HG02588 (cell line): ENCODE measurements at regions not wholly inside any gene's neighbourhood (a gene's known extent, or its start where the extent isn't known, plus 50 kb on each side); places are given as distances from the start of the nearest gene placed in this dataset.

Source experiments
- ATAC-seq: cut with Tn5 transposase; IDR thresholded peaks from one replicate; pipeline ENCODE4 v1.9.1; 2021; ENCODE audit warnings: mild to moderate bottlenecking, moderate library complexity; ENCODE audit not compliant: unreplicated experiment

GRCh38 chr1:168958562-168959289 is 147.8 kb upstream of the ATP1B1 start:
- ATAC-seq, result no peak

GRCh38 chr1:168959382-168959781 is 147.1 kb upstream of the ATP1B1 start:
- ATAC-seq, result no peak

GRCh38 chr1:168960114-168960513 is 146.4 kb upstream of the ATP1B1 start:
- ATAC-seq, result no peak

GRCh38 chr1:168960595-168960994 is 145.9 kb upstream of the ATP1B1 start:
- ATAC-seq, result no peak

GRCh38 chr1:168963601-168964000 is 142.9 kb upstream of the ATP1B1 start:
- ATAC-seq, result no peak

- no peak for ATAC-seq
Measured at GRCh38 chr1:168964478-168964877, 142.0 kb upstream of the ATP1B1 start.

GRCh38 chr1:168966217-168966616 is 140.3 kb upstream of the ATP1B1 start:
- no peak for ATAC-seq

GRCh38 chr1:168966636-168967035 is 139.9 kb upstream of the ATP1B1 start:
- no peak for ATAC-seq

- ATAC-seq, result no peak
Measured at GRCh38 chr1:168970926-168971659, 135.4 kb upstream of the ATP1B1 start.

GRCh38 chr1:168972225-168972624 is 134.3 kb upstream of the ATP1B1 start:
- no peak for ATAC-seq

- ATAC-seq, result no peak
Measured at GRCh38 chr1:168972887-168973286, 133.6 kb upstream of the ATP1B1 start.

- no peak for ATAC-seq
Measured at GRCh38 chr1:168974117-168974516, 132.4 kb upstream of the ATP1B1 start.

- no peak for ATAC-seq
Measured at GRCh38 chr1:168974611-168975010, 131.9 kb upstream of the ATP1B1 start.

GRCh38 chr1:168976267-168976666 is 130.2 kb upstream of the ATP1B1 start:
- no peak for ATAC-seq

GRCh38 chr1:168977618-168978017 is 128.9 kb upstream of the ATP1B1 start:
- ATAC-seq, result no peak

- ATAC-seq, result no peak
Measured at GRCh38 chr1:168979276-168979675, 127.2 kb upstream of the ATP1B1 start.

GRCh38 chr1:168980180-168980579 is 126.3 kb upstream of the ATP1B1 start:
- no peak for ATAC-seq

GRCh38 chr1:168980656-168981055 is 125.8 kb upstream of the ATP1B1 start:
- ATAC-seq, result no peak

GRCh38 chr1:168982778-168983177 is 123.7 kb upstream of the ATP1B1 start:
- no peak for ATAC-seq

GRCh38 chr1:168987330-168987729 is 119.2 kb upstream of the ATP1B1 start:
- ATAC-seq, result no peak

GRCh38 chr1:168987923-168988322 is 118.6 kb upstream of the ATP1B1 start:
- no peak for ATAC-seq

GRCh38 chr1:168989985-168990384 is 116.5 kb upstream of the ATP1B1 start:
- ATAC-seq, result no peak
